HFFc6 (cell line): ENCODE measurements at regions not wholly inside any gene's neighbourhood (a gene's known extent, or its start where the extent isn't known, plus 50 kb on each side); places are given as distances from the start of the nearest gene placed in this dataset.

Experiments used
- DNase-seq: peaks from one replicate; pipeline ENCODE4 v3.0.0-alpha.2; 2018
- H3K27ac Mint-ChIP-seq: 2 replicates; pipeline ENCODE4 v1.8.0; 2020; ENCODE audit warnings: mild to moderate bottlenecking, mixed read lengths
- H3K27me3 Mint-ChIP-seq: 2 replicates; pipeline ENCODE4 v1.8.0; 2021; ENCODE audit warnings: mild to moderate bottlenecking, moderate library complexity, mixed read lengths; ENCODE audit not compliant: insufficient read depth
- H3K36me3 Mint-ChIP-seq: 2 replicates; pipeline ENCODE4 v1.8.0; 2021; ENCODE audit warnings: low read depth, mixed read lengths
- H3K4me1 Mint-ChIP-seq: 2 replicates; pipeline ENCODE4 v1.8.0; 2020; ENCODE audit warnings: low read depth, mixed read lengths
- H3K4me3 Mint-ChIP-seq: 2 replicates; pipeline ENCODE4 v1.8.0; 2020; ENCODE audit warnings: mild to moderate bottlenecking, moderate library complexity, mixed read lengths
- H3K9me3 Mint-ChIP-seq: 2 replicates; pipeline ENCODE4 v1.8.0; 2020; ENCODE audit warnings: mild to moderate bottlenecking, mixed read lengths
- TF ChIP-seq, protein P1 (sequence below): fragments of 200-600 bp; sonication (generic); IDR thresholded peaks from 2 replicates; pipeline ENCODE4 v1.5.0; 2021; ENCODE audit warnings: antibody characterized with exemption, mild to moderate bottlenecking

DNA sequence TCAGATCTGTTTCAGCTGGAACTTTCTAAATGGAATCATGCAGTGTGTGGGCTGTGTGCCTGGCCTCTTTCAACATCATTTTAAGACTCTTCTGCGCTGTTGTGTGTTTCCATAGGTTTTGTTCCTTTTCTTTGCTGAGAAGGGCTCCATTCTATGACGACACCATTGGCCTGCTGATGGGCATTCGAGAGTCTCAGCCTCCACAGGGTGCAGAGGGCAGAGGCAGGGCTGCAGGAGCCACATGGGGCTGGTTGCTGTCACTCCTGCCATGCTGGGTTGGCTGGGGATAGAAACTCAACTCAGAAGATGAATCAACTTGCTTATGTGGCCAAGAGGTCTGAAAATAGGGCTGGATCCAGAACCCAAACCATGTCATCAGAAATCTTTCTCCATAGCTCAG lies 68.5 kb upstream of the SLCO4A1 start:
- Mint-ChIP-seq H3K4me1 (no peaks in the 10 kb centered on the region), H3K27ac (no peak overlapping the region), H3K4me3 (no peak overlapping the region), H3K36me3 (no peaks in the 10 kb centered on the region), H3K27me3 (peaks cover 33% of the 10 kb centered on the region), H3K9me3 (no peaks in the 10 kb centered on the region; the same call in 1 of the 2 replicates)
- TF ChIP-seq, protein P1, sequence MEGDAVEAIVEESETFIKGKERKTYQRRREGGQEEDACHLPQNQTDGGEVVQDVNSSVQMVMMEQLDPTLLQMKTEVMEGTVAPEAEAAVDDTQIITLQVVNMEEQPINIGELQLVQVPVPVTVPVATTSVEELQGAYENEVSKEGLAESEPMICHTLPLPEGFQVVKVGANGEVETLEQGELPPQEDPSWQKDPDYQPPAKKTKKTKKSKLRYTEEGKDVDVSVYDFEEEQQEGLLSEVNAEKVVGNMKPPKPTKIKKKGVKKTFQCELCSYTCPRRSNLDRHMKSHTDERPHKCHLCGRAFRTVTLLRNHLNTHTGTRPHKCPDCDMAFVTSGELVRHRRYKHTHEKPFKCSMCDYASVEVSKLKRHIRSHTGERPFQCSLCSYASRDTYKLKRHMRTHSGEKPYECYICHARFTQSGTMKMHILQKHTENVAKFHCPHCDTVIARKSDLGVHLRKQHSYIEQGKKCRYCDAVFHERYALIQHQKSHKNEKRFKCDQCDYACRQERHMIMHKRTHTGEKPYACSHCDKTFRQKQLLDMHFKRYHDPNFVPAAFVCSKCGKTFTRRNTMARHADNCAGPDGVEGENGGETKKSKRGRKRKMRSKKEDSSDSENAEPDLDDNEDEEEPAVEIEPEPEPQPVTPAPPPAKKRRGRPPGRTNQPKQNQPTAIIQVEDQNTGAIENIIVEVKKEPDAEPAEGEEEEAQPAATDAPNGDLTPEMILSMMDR: no peak
- no peak for DNase-seq

DNA sequence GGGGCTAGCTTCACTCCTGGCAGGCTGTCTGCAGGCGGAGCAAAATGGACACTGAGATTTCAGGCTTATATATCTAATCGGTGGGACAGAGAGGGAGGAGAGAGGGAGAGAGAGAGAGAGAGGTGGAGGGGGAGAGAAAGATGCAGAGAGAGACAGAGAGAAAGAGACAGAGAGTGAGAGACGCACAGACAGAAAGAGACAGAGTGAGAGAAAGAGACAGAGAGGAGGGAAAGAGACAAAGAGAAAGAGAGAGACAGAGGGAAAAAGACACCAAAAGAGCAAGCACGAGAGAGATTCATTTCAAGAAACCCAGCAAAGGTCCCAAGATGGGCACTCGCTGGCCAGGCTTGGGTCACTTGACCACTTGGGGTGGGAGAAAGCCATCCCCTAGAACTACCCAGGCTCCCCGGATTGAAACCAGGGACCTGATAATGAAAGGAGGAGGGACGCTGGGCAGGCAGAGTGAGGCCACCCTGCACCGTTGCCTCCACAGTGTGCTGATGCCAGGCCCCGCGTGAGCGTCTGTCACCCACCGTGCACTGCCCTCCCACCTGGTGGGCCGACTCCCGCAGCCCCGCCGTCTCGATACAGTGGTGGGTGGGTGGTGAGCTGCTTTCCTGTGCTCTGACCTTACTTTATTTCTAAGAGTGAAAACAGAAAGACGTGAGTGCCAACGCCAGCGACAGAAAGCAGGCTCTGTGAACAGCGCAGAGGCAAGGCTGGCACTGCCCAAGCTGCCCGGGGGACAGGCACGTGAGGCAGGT lies 67.9 kb upstream of the SLCO4A1 start:
- Mint-ChIP-seq H3K27me3 (peaks cover 37% of the 10 kb centered on the region), H3K36me3 (no peaks in the 10 kb centered on the region), H3K4me1 (no peaks in the 10 kb centered on the region), H3K27ac (no peak overlapping the region), H3K9me3 (no peaks in the 10 kb centered on the region; the same call in 1 of the 2 replicates), H3K4me3 (no peak overlapping the region)
- DNase-seq: no peak
- TF ChIP-seq, protein P1: no peak

DNA sequence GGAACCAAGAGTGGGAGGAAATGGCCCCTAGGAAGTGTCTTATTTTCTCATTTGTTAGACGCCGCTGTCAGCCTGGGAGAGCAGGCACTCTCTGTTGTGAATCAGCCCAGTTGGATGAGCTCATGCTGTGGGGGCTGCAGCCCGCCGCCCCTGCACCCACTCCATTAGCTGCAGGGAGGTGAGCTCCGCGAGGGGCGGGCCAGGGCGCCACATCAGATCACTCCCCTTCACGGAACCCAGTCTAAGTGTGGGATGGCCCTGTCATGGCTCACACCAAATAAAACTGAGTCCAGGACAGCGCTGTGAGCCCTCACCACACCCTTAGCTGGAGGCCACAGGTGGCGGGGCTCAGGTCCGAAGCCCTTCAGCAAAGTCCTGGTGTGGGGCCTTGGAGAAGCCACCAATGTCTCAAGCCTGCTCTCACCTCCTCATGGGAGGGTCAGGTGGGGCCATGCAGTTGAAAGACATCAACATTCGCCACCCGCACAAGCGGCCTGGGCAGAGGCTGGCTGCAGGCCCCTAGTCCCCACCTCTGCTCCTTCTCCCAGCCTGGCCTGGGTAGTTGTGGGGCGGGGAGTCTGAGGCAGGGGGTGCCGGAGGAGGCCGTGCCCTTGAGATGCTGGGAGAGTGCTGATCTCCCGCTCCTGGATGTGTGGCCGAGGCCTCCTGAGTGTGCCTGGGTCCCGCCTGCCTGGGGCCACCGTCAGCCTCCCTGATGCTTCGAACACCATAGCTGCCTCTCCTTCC lies 66.2 kb upstream of the SLCO4A1 start:
- H3K4me3 Mint-ChIP-seq: no peak overlapping the region
- H3K9me3 Mint-ChIP-seq: no peaks in the 10 kb centered on the region; the same call in 1 of the 2 replicates
- H3K27me3 Mint-ChIP-seq: peaks cover 37% of the 10 kb centered on the region
- no peaks in the 10 kb centered on the region for H3K36me3 Mint-ChIP-seq
- TF ChIP-seq, protein P1: no peak
- no peak overlapping the region for H3K27ac Mint-ChIP-seq
- no peaks in the 10 kb centered on the region for H3K4me1 Mint-ChIP-seq
- DNase-seq: no peak

DNA sequence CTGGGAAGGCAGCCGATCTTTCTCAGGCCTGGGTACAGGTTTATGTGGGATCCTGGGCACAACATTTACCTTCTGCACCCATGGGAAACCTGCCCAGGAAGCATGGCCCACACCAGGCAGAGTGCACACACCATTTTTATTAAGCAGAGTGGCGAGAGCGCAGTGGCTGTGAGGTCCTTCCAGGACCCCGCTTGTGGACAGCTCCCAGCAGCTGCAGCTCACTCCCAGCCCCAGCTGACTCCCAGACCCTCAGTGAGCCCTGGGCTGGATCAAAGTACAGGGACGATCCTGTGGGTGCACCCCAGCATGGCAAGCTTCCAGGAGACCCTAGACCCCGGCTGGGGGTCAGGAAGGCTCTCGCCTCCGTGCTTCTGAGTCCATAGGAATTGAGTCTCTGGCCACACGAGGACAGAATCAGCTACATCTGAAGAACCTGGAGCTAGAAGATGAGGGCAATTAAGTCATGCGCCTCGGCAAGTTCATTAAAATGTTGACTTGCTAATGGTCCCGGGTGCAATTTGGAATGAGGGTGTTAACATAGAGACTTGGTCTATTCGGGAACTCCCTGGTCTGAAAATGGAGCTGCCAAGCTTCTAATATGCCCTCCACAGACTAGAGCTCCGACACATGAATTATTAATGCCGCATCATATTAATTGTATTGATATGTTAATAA lies 65.4 kb upstream of the SLCO4A1 start:
- Mint-ChIP-seq H3K27me3 (peaks cover 41% of the 10 kb centered on the region), H3K9me3 (no peaks in the 10 kb centered on the region)
- TF ChIP-seq, protein P1: no peak

DNA sequence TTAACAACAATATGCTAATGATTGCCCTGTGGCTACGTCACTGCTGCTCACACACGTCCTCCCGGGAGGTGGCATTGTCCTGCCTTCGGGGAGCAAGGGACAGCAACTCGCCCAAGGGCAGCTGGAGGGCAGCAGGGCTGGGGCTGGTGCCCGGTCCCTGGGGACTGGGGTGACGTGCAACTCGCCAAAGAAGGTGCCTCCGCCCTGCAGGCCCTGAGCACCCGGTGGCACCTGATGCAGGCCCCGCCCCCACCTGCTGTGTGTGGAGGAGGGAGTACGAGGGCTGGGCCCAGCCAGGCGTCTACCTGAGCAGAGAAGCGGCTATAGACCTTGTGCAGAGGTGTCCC lies 64.8 kb upstream of the SLCO4A1 start:
- H3K27me3 Mint-ChIP-seq: peaks cover 42% of the 10 kb centered on the region
- H3K9me3 Mint-ChIP-seq: no peaks in the 10 kb centered on the region
- no peaks in the 10 kb centered on the region for H3K36me3 Mint-ChIP-seq
- H3K4me3 Mint-ChIP-seq: no peak overlapping the region
- H3K4me1 Mint-ChIP-seq: no peaks in the 10 kb centered on the region
- TF ChIP-seq, protein P1: no peak
- H3K27ac Mint-ChIP-seq: no peak overlapping the region
- no peak for DNase-seq

More for the DNA sequence above, 65.4 kb upstream of the SLCO4A1 start:
- H3K4me3 Mint-ChIP-seq: no peak overlapping the region
- H3K4me1 Mint-ChIP-seq: no peaks in the 10 kb centered on the region
- DNase-seq: no peak
- no peaks in the 10 kb centered on the region for H3K36me3 Mint-ChIP-seq
- no peak overlapping the region for H3K27ac Mint-ChIP-seq
